Erythroblast (primary cell): ENCODE measurements at regions not wholly inside any gene's neighbourhood (a gene's known extent, or its start where the extent isn't known, plus 50 kb on each side); places are given as distances from the start of the nearest gene placed in this dataset.

Experiments
- GATA1 ChIP-seq: IDR thresholded peaks from 2 replicates; pipeline ENCODE4 v1.6.1; 2011; ENCODE audit warnings: low read depth, mild to moderate bottlenecking, control low read depth, low read length, moderate library complexity
- POLR2A ChIP-seq: IDR thresholded peaks from 2 replicates; pipeline ENCODE4 v1.6.1; 2011; ENCODE audit warnings: mild to moderate bottlenecking, low read length

GRCh38 chr11:45336136-45336535, 50.0 kb upstream of the SYT13 start:
- TF ChIP-seq POLR2A, result no peak
- no peak for TF ChIP-seq GATA1
